Neural crest cell (in vitro differentiated cells): ENCODE measurements at regions not wholly inside any gene's neighbourhood (a gene's known extent, or its start where the extent isn't known, plus 50 kb on each side); places are given as distances from the start of the nearest gene placed in this dataset.

Experiments used
- DNase-seq: peaks from one replicate; pipeline ENCODE4 v3.0.0; 2021; ENCODE audit warnings: low read depth, mixed read lengths, low spot score
- H3K27ac Mint-ChIP-seq: one replicate; pipeline ENCODE4 v1.8.0; 2021; ENCODE audit warnings: mild to moderate bottlenecking, mixed read lengths; ENCODE audit not compliant: unreplicated experiment
- H3K27me3 Mint-ChIP-seq: 2 replicates; pipeline ENCODE4 v1.8.0; 2021; ENCODE audit warnings: low read depth, mild to moderate bottlenecking, mixed read lengths
- H3K36me3 Mint-ChIP-seq: 2 replicates; pipeline ENCODE4 v1.8.0; 2021; ENCODE audit warnings: low read depth, mild to moderate bottlenecking, mixed read lengths
- H3K4me1 Mint-ChIP-seq: 2 replicates; pipeline ENCODE4 v1.8.0; 2021; ENCODE audit warnings: mixed read lengths
- H3K4me3 Mint-ChIP-seq: one replicate; pipeline ENCODE4 v1.8.0; 2021; ENCODE audit warnings: mild to moderate bottlenecking, mixed read lengths
- H3K9me3 Mint-ChIP-seq: 2 replicates; pipeline ENCODE4 v1.8.0; 2021; ENCODE audit warnings: mixed read lengths
- CTCF ChIP-seq: fragments of 200-600 bp; sonication (generic); conservative IDR thresholded peaks from 2 replicates; pipeline ENCODE4 v1.5.0; 2021; ENCODE audit warnings: antibody characterized with exemption, mild to moderate bottlenecking

- Mint-ChIP-seq H3K9me3 (peaks cover 5% of the 10 kb centered on the region), H3K27me3 (no peaks in the 10 kb centered on the region), H3K36me3 (peaks cover 5% of the 10 kb centered on the region), H3K4me1 (peaks cover 26% of the 10 kb centered on the region), H3K4me3 (no peak overlapping the region), H3K27ac (peak overlapping the region; percentile 44)
- no peak for DNase-seq
- no peak for TF ChIP-seq CTCF
Measured at GRCh38 chr18:75656035-75656434, 228.5 kb upstream of the SMIM21 start.

DNA sequence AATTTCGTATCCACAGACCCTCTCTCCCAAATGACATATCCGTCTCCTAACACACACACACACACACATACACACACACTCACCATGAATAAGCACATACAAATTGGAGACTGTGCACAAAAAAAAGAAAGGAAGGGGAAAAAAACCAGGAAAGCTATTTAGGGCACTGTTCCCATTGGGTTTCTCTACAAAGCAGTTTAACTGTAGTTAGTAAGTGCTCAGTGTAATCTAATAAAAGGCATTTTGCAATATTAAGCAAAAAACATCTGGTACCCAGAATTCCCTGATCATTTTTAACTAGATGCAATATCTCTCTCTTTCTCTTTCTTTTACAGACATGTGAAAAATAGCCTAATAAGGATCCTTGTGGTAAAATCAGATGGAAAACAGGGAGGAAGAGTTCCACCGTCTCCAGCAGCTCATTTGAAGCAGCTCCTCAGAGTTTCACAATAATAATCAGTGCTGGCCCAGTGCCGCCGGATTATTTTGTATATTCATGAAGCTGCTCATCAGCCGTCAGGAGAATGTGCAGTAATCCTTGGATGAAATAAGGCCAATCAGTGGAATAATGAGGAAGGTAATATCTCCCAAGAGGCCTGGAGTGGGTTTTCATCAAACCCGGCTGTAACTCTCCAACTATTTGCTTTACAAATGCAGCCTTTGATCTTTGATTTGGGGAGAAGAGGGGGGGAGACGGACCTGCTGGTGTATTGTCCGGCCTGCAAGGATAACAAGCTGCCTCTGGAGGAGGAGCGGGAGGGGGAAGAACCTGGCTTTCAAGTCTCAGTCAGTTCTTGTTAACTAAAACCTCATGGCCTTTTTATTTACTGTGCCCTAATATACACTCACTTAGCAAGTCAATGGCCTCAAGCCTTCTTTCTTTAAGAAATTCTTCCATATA, 227.6 kb upstream of the SMIM21 start:
- peaks cover 26% of the 10 kb centered on the region for H3K4me1 Mint-ChIP-seq
- DNase-seq = no peak
- H3K9me3 Mint-ChIP-seq = peaks cover 5% of the 10 kb centered on the region
- no peak overlapping the region for H3K27ac Mint-ChIP-seq
- no peaks in the 10 kb centered on the region for H3K27me3 Mint-ChIP-seq
- TF ChIP-seq CTCF = no peak
- peak overlapping the region; percentile 42 for H3K4me3 Mint-ChIP-seq
- peaks cover 2% of the 10 kb centered on the region for H3K36me3 Mint-ChIP-seq

DNA sequence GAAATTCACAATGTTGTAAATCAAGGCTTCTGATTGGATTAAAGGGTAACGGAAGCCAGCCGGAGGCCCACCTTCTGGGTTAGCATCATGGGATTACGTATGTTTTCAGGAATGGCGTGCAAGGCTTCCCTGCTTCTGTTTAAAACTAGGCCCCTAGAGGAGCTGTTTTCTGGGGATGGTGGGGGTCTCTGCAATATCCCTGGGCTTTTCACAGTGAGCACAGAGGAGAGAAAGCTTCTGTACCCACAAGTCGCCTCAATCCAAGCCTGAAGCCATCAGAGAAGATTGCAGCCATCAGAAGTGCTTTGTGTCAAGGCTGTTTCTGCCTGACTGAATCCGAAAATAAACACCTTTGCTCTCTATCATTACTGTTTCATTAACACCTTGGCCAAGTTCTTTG, 226.9 kb upstream of the SMIM21 start:
- H3K36me3 Mint-ChIP-seq = peaks cover 2% of the 10 kb centered on the region
- no peak for TF ChIP-seq CTCF
- H3K27ac Mint-ChIP-seq = no peak overlapping the region
- DNase-seq = no peak
- H3K4me1 Mint-ChIP-seq = peaks cover 26% of the 10 kb centered on the region
- H3K27me3 Mint-ChIP-seq = no peaks in the 10 kb centered on the region
- H3K4me3 Mint-ChIP-seq = no peak overlapping the region
- peaks cover 2% of the 10 kb centered on the region for H3K9me3 Mint-ChIP-seq

DNA sequence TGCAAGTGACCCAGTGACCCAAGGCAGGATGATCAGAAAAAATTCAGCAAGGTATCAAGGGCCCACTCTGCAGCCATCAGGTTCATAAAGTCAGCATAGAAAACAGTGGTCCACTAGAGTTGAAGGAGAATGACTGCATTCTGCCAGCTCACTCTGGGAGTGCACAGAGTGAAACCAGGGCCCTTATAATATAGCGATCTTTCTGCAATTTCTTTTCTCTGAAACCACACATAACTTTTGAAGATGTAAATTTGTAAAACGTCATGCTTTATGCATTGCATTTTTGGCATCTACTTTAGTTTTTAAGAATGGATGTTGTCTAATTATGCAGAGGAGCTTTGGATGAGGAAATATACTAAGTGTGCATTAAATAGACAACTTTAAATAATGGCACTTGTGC, 225.0 kb upstream of the SMIM21 start:
- peaks cover 21% of the 10 kb centered on the region for H3K4me1 Mint-ChIP-seq
- DNase-seq = no peak
- H3K36me3 Mint-ChIP-seq = no peaks in the 10 kb centered on the region
- TF ChIP-seq CTCF = no peak
- no peaks in the 10 kb centered on the region for H3K9me3 Mint-ChIP-seq
- H3K4me3 Mint-ChIP-seq = no peak overlapping the region
- no peaks in the 10 kb centered on the region for H3K27me3 Mint-ChIP-seq
- H3K27ac Mint-ChIP-seq = no peak overlapping the region

DNA sequence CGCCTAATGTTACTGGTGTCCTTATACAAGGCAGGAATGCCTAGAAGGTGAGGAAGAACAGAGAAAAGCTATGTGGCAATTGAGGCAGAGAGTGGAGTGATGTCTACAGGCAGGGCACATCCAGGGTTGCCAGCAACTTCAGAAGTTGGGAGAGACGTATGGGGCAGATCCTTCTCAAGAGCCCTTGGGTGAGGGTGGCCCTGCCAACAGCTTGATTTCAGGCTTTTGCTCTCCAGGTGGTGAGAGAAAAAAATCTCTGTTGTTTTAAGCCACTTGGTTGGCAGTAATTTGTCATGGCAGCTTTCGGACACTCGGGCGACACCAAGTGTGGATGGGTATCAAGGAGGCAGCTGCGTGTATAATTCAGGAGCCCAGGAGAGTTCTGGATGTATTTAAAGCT, 217.4 kb upstream of the SMIM21 start:
- Mint-ChIP-seq H3K4me3 (no peak overlapping the region), H3K4me1 (no peaks in the 10 kb centered on the region), H3K27ac (no peak overlapping the region), H3K9me3 (peaks cover 9% of the 10 kb centered on the region), H3K27me3 (no peaks in the 10 kb centered on the region), H3K36me3 (no peaks in the 10 kb centered on the region)
- TF ChIP-seq CTCF = no peak
- no peak for DNase-seq
